PC-3 (cell line): ENCODE measurements at regions not wholly inside any gene's neighbourhood (a gene's known extent, or its start where the extent isn't known, plus 50 kb on each side); places are given as distances from the start of the nearest gene placed in this dataset.

Experiments
- ATAC-seq: fragments of 200-7000 bp; cut with Tn5 transposase; 2 replicates; pipeline ENCODE4 v1.9.1; 2020; ENCODE audit warnings: mild to moderate bottlenecking, moderate library complexity
- BruUV-seq: library from RNA; stranded (reverse); fragments of 400-500 nt; replicated peaks from 2 replicates; lab custom pipeline; 2021; lab: Mats Ljungman, UMichigan
- CTCF ChIA-PET: fragments of 300-600 bp; sonication (Branson Sonifier 250); formaldehyde crosslinking; loops from one replicate; lab custom pipeline; 2022; ENCODE audit warnings: antibody characterized with exemption; lab: Charles Lee
- POLR2A ChIA-PET: fragments of 300-600 bp; sonication (Branson Sonifier 250); formaldehyde crosslinking; loops from one replicate; lab custom pipeline; 2022; ENCODE audit warnings: antibody characterized with exemption; ENCODE audit not compliant: unreplicated experiment; lab: Charles Lee
- DNase-seq: peaks from one replicate; pipeline ENCODE4 v3.0.0-alpha.2; 2015
- H2AFZ ChIP-seq: fragments of 300-600 bp; sonication (generic); 2 replicates; pipeline ENCODE4 v1.6.0; 2016; ENCODE audit warnings: antibody characterized with exemption, low read length
- H3F3A ChIP-seq: fragments of 300-600 bp; sonication (generic); one replicate; pipeline ENCODE4 v1.6.0; 2017; ENCODE audit warnings: antibody characterized with exemption, low read length, control low read depth, mild to moderate bottlenecking; ENCODE audit not compliant: unreplicated experiment
- H3K27ac ChIP-seq: fragments of 300-600 bp; sonication (generic); 2 replicates; pipeline ENCODE4 v1.5.1; 2016; ENCODE audit warnings: mild to moderate bottlenecking, low read length
- H3K27me3 ChIP-seq: fragments of 300-600 bp; sonication (generic); 2 replicates; pipeline ENCODE4 v1.6.1; 2016; ENCODE audit warnings: low read length, mixed read lengths
- H3K36me3 ChIP-seq: fragments of 300-600 bp; sonication (generic); 2 replicates; pipeline ENCODE4 v1.6.1; 2016; ENCODE audit warnings: low read depth, mixed run types, low read length, mixed read lengths
- H3K4me1 ChIP-seq: fragments of 300-600 bp; sonication (generic); 2 replicates; pipeline ENCODE4 v1.5.1; 2016; ENCODE audit warnings: low read length; ENCODE audit not compliant: insufficient read depth
- H3K4me2 ChIP-seq: fragments of 300-600 bp; sonication (generic); 2 replicates; pipeline ENCODE4 v1.6.0; 2016; ENCODE audit warnings: low read length
- H3K4me3 ChIP-seq: fragments of 300-600 bp; sonication (generic); 2 replicates; pipeline ENCODE4 v1.5.1; 2016; ENCODE audit warnings: mild to moderate bottlenecking, low read length, mixed read lengths
- H3K79me2 ChIP-seq: fragments of 300-600 bp; sonication (generic); 2 replicates; pipeline ENCODE4 v1.6.1; 2017; ENCODE audit warnings: low read length, mixed read lengths
- H3K9ac ChIP-seq: fragments of 300-600 bp; sonication (generic); 2 replicates; pipeline ENCODE4 v1.6.0; 2016; ENCODE audit warnings: mild to moderate bottlenecking, low read length
- H3K9me2 ChIP-seq: fragments of 300-600 bp; sonication (generic); replicated peaks from 2 replicates; pipeline ENCODE4 v1.6.1; 2016; ENCODE audit warnings: mixed run types, low read length, mixed read lengths
- H3K9me3 ChIP-seq: fragments of 300-600 bp; sonication (generic); 2 replicates; pipeline ENCODE4 v1.6.1; 2016; ENCODE audit warnings: low read length, mixed read lengths
- H4K20me1 ChIP-seq: fragments of 300-600 bp; sonication (generic); 2 replicates; pipeline ENCODE4 v1.6.1; 2016; ENCODE audit warnings: low read length, mixed read lengths
- EZH2 ChIP-seq: fragments of 300-600 bp; sonication (generic); IDR thresholded peaks from one replicate; pipeline ENCODE4 v1.6.1; 2017; ENCODE audit warnings: antibody characterized with exemption, mild to moderate bottlenecking, low read length; ENCODE audit not compliant: unreplicated experiment
- EZH2phosphoT487 ChIP-seq: fragments of 300-600 bp; sonication (generic); IDR thresholded peaks from 2 replicates; pipeline ENCODE4 v1.6.1; 2018; ENCODE audit warnings: mild to moderate bottlenecking, antibody characterized with exemption, low read length, borderline replicate concordance
- intact Hi-C: fragments of 100-400 bp; cut with micrococcal nuclease; formaldehyde crosslinking; loops from 2 replicates; pipeline ENCODE4 v1.9.0; 2023
- TF ChIP-seq, protein P1 (sequence below): fragments of 300-600 bp; sonication (generic); conservative IDR thresholded peaks from 2 replicates; pipeline ENCODE4 v1.5.1; 2017; ENCODE audit warnings: antibody characterized with exemption, low read depth, mild to moderate bottlenecking, low read length

DNA sequence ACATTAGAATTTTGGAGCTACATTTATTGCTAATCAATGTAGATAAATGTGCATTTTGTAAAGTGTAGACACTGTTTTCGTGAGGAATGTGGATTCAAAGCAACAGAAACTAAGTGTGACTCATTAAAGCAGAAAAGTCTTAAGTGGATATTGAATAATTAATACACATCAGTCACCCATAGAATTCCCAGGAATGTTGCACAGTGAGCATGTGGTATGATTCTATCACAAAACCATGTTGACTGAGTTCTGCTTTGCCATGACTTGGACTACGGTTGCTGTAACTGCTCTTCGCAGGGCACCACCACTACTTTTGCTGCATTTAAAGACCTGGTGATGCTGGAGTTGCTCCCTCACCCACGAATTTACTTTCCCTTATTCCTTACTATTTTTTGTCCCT, 471.8 kb downstream of the KCNT2 start:
- no peak for ATAC-seq

GRCh38 chr1:196131691-196132090, 476.5 kb downstream of the KCNT2 start:
- Histone ChIP-seq H2AFZ (no peak overlapping the region), H3K4me2 (no peak overlapping the region), H3K4me3 (no peak overlapping the region), H3K4me1 (no peaks in the 10 kb centered on the region), H3K9ac (no peak overlapping the region), H3K79me2 (no peaks in the 10 kb centered on the region), H3F3A (no peaks in the 10 kb centered on the region), H3K9me3 (no peaks in the 10 kb centered on the region), H3K36me3 (no peaks in the 10 kb centered on the region), H3K27ac (no peak overlapping the region), H3K27me3 (no peaks in the 10 kb centered on the region), H3K9me2 (no peaks in the 10 kb centered on the region), H4K20me1 (no peaks in the 10 kb centered on the region)
- POLR2A ChIA-PET: no interaction called here
- no TSS peak for BruUV-seq
- CTCF ChIA-PET: no interaction called here
- intact Hi-C loops: no loop called here
- DNase-seq (no peak), ATAC-seq (no peak)
- no peak for TF ChIP-seq EZH2phosphoT487
- no peak for TF ChIP-seq EZH2
- TF ChIP-seq, protein P1, sequence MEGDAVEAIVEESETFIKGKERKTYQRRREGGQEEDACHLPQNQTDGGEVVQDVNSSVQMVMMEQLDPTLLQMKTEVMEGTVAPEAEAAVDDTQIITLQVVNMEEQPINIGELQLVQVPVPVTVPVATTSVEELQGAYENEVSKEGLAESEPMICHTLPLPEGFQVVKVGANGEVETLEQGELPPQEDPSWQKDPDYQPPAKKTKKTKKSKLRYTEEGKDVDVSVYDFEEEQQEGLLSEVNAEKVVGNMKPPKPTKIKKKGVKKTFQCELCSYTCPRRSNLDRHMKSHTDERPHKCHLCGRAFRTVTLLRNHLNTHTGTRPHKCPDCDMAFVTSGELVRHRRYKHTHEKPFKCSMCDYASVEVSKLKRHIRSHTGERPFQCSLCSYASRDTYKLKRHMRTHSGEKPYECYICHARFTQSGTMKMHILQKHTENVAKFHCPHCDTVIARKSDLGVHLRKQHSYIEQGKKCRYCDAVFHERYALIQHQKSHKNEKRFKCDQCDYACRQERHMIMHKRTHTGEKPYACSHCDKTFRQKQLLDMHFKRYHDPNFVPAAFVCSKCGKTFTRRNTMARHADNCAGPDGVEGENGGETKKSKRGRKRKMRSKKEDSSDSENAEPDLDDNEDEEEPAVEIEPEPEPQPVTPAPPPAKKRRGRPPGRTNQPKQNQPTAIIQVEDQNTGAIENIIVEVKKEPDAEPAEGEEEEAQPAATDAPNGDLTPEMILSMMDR: no peak

More for the DNA sequence above, 471.8 kb downstream of the KCNT2 start:
- Histone ChIP-seq H3K36me3 (no peaks in the 10 kb centered on the region), H3K9ac (no peak overlapping the region), H3K4me2 (no peak overlapping the region), H3K4me3 (no peak overlapping the region), H3K4me1 (no peaks in the 10 kb centered on the region), H4K20me1 (no peaks in the 10 kb centered on the region), H2AFZ (no peak overlapping the region), H3K9me3 (no peaks in the 10 kb centered on the region), H3K27me3 (no peaks in the 10 kb centered on the region), H3K79me2 (no peaks in the 10 kb centered on the region), H3K27ac (no peak overlapping the region), H3K9me2 (no peaks in the 10 kb centered on the region), H3F3A (no peaks in the 10 kb centered on the region)
- TF ChIP-seq EZH2 (no peak), EZH2phosphoT487 (no peak)
- TF ChIP-seq, protein P1: no peak
- DNase-seq: no peak
- intact Hi-C loops: no loop called here
- POLR2A ChIA-PET: no interaction called here
- CTCF ChIA-PET: no interaction called here
- BruUV-seq: no TSS peak

- no peaks in the 10 kb centered on the region for H3K9me2 ChIP-seq
- ChIA-PET POLR2A (no interaction called here), CTCF (no interaction called here)
- intact Hi-C loops: no loop called here
- no peaks in the 10 kb centered on the region for H3K9me3 ChIP-seq
- BruUV-seq: no TSS peak
- no peak overlapping the region for H3K9ac ChIP-seq
- ATAC-seq: no peak
- H3K27ac ChIP-seq: no peak overlapping the region
- no peaks in the 10 kb centered on the region for H4K20me1 ChIP-seq
- H3F3A ChIP-seq: no peaks in the 10 kb centered on the region
- no peaks in the 10 kb centered on the region for H3K79me2 ChIP-seq
- no peak overlapping the region for H2AFZ ChIP-seq
- H3K36me3 ChIP-seq: no peaks in the 10 kb centered on the region
- H3K27me3 ChIP-seq: no peaks in the 10 kb centered on the region
- H3K4me3 ChIP-seq: no peak overlapping the region
- H3K4me1 ChIP-seq: no peaks in the 10 kb centered on the region
- no peak for DNase-seq
- TF ChIP-seq EZH2phosphoT487: no peak
- no peak for TF ChIP-seq EZH2
- TF ChIP-seq, protein P1: no peak
- H3K4me2 ChIP-seq: no peak overlapping the region
Measured at GRCh38 chr1:196128835-196129234, 479.4 kb downstream of the KCNT2 start.
